ENCODE measurements at regions not wholly inside any gene's neighbourhood (a gene's known extent, or its start where the extent isn't known, plus 50 kb on each side); places are given as distances from the start of the nearest gene placed in this dataset.

DNA sequence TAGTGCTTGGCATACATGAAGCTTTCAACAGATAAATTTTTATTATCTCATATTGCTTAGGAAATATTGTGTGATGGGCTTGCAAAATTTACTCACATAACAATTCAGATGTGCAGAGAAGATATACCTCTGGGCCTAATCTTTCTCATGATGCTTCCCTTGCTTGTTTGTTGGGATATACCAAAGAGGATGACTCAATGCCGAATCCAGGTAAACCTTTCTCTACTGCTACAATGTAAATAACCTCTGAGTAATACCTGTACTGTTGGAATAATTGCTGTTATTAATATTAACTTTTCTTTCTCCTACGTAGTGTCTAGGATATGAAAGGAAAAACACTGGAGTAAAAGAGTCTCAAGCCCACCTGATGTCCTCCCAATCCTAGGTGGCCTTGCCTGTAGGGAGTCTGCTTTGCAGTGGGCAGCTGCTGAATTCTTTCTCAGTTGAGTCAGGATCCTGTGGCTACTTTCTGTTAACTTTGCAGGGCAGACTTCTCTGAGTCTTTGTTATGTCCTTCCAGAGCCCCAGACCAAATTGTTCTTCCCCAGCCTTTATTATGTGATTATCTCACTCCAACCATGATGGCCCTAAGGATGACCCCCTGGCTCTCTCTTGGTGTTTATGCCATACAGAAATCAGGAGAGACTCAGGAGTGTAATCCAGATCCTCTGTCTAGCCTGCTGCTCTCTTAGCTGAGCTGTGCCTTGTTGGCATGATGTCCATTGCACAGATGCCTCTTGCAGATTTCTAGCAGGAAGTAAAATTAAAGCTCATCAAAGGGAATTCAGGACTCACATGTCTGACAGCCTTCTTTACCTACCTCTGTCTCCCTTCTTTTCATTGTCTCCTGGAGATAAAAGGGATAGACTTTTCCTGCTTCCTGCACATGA lies 208.1 kb downstream of the SNX18 start:
- 46 to 50% methylated on average over 2 of the region's 2 CpGs for WGBS, 2 donors (ENCODE audit: low coverage in 1 of 2)
- Histone ChIP-seq H3K4me3 (no peak overlapping the region), H3K27ac (no peak overlapping the region), H3K9me3 (no peaks in the 10 kb centered on the region), H3K4me1 (no peaks in the 10 kb centered on the region), H3K36me3 (no peaks in the 10 kb centered on the region), H3K27me3 (no peaks in the 10 kb centered on the region)
- no peak for ATAC-seq
- no peak for TF ChIP-seq POLR2AphosphoS5 (IDR thresholded peaks at IDR 0.05)
- TF ChIP-seq, protein P1, sequence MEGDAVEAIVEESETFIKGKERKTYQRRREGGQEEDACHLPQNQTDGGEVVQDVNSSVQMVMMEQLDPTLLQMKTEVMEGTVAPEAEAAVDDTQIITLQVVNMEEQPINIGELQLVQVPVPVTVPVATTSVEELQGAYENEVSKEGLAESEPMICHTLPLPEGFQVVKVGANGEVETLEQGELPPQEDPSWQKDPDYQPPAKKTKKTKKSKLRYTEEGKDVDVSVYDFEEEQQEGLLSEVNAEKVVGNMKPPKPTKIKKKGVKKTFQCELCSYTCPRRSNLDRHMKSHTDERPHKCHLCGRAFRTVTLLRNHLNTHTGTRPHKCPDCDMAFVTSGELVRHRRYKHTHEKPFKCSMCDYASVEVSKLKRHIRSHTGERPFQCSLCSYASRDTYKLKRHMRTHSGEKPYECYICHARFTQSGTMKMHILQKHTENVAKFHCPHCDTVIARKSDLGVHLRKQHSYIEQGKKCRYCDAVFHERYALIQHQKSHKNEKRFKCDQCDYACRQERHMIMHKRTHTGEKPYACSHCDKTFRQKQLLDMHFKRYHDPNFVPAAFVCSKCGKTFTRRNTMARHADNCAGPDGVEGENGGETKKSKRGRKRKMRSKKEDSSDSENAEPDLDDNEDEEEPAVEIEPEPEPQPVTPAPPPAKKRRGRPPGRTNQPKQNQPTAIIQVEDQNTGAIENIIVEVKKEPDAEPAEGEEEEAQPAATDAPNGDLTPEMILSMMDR (IDR thresholded peaks at IDR 0.05), result no peak

DNA sequence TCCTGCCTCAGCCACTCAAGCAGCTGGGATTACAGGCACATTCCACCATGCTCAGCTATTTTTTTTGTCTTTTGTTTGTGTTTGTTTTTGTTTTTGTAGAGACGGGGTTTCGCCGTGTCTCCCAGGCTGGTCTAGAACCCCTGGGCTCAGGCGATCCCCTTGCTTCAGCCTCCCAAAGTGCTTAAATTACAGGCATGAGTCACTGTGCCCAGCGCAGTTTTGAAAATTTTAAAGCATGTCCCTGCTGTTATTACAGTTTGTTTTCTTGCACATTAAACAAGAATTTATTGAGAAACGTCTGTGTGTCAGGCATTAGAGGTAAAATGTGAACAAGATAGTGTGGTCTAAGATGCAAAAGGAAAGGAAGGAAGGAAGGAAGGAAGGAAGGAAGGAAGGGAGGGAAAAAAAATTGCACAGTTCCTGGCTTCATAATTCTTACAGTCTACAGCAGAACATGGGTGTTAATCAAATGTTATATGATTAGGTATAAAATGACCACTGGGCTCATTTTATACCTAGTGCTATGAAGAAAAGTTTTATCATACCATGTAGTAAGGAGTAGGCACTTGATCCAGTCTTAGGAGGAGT lies 205.4 kb downstream of the SNX18 start:
- TF ChIP-seq, protein P1 (IDR thresholded peaks at IDR 0.05), result no peak
- TF ChIP-seq POLR2AphosphoS5 (IDR thresholded peaks at IDR 0.05) (no peak), EP300 (IDR thresholded peaks at IDR 0.05) (no peak)
- Histone ChIP-seq H3K27ac (no peak overlapping the region), H3K4me1 (peaks cover 0 to 11% (median 6%) of the 10 kb centered on the region in 3 donors), H3K27me3 (no peaks in the 10 kb centered on the region), H3K36me3 (no peaks in the 10 kb centered on the region), H3K9me3 (no peaks in the 10 kb centered on the region), H3K4me3 (no peak overlapping the region)
- 64 to 73% methylated on average over 2 to 5 of the region's 6 CpGs for WGBS, 2 donors (ENCODE audit: low coverage in 1 of 2)
- ATAC-seq, result no peak

DNA sequence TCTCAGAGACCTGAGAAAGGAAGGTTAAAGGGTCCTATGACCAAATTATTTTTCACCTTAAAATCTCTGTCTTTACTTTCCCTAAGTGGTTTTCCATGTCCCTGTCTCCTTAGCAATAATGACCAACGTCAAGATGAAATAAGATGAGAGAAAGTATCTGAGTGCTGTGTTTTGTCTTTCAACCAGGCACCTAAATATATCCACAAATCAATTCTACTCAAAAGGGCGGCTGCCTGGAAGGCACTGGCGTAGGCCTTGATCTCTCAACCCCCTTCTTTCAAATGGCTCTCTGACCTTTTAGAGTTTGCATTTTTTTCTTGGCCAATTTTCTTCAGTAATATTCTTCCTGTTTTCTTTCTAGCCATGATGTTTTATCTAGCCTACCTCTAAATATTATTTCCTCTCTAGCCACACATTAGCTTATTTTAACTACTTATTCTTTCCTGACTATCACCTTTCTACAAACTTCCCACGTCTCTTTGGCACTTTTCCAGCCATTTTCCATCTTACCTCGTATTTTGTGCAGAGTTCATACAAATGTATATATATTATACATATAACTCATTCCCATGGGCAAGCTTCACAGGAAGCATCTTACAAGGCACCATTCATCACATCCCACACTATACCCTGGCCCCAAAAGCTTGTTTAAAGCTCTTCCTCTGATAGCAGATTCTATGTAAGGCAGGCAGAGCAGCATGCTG lies 204.5 kb downstream of the SNX18 start:
- H3K36me3 ChIP-seq, result no peaks in the 10 kb centered on the region
- ATAC-seq, result no peak
- no peaks in the 10 kb centered on the region for H3K9me3 ChIP-seq
- no peak for TF ChIP-seq POLR2AphosphoS5 (IDR thresholded peaks at IDR 0.05)
- TF ChIP-seq, protein P1 (IDR thresholded peaks at IDR 0.05), result no peak
- TF ChIP-seq EP300 (IDR thresholded peaks at IDR 0.05), result no peak
- no peak for TF ChIP-seq POLR2A (IDR thresholded peaks at IDR 0.05)
- H3K4me3 ChIP-seq, result no peak overlapping the region
- 64 to 66% methylated on average over 5 of the region's 5 CpGs for WGBS, 2 donors (ENCODE audit: low coverage in 1 of 2)
- H3K27ac ChIP-seq, result no peak overlapping the region
- H3K27me3 ChIP-seq, result no peaks in the 10 kb centered on the region
- H3K4me1 ChIP-seq, result peaks cover 0 to 11% (median 6%) of the 10 kb centered on the region in 3 donors

DNA sequence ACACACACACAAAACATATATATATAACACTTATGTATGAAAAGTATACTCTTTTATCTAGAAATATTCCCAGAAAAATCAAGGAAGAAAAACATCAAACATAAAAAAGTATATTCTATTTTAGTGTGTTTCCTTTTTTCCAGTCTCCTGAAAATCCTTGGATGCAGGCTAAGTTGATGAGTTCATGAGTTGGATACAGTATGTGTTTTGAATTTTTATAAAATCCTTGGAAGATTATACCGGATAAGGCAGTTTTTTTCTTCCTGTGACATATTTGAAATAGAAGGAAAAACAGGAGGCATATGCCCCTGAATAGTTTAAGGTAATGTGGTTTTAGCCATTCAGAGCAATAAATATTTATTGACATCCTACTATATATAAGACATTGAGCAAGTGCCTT lies 203.6 kb downstream of the SNX18 start:
- ATAC-seq, result no peak
- Histone ChIP-seq H3K36me3 (no peaks in the 10 kb centered on the region), H3K4me1 (peaks cover 0 to 11% (median 6%) of the 10 kb centered on the region in 3 donors), H3K27me3 (no peaks in the 10 kb centered on the region), H3K9me3 (peaks cover 0 to 9% (median 0%) of the 10 kb centered on the region in 3 donors), H3K27ac (no peak overlapping the region), H3K4me3 (no peak overlapping the region)
- 47 to 80% methylated on average over 1 of the region's 1 CpG for WGBS, 2 donors (ENCODE audit: low coverage in 1 of 2)
- TF ChIP-seq, protein P1 (IDR thresholded peaks at IDR 0.05), result no peak
- TF ChIP-seq POLR2AphosphoS5 (IDR thresholded peaks at IDR 0.05) (no peak), POLR2A (IDR thresholded peaks at IDR 0.05) (no peak), EP300 (IDR thresholded peaks at IDR 0.05) (no peak)
